Large intestine (tissue), 3 donors: ENCODE measurements at regions not wholly inside any gene's neighbourhood (a gene's known extent, or its start where the extent isn't known, plus 50 kb on each side); places are given as distances from the start of the nearest gene placed in this dataset.

Experiments used
- DNase-seq, 2 donors: peaks; one replicate each; pipeline versions ENCODE4 v3.0.0 to v3.0.0-alpha.2; 2013
- H3K27ac ChIP-seq: one replicate; pipeline ENCODE4 v1.5.1; 2013; ENCODE audit warnings: low read length
- H3K27me3 ChIP-seq: 2 replicates; pipeline ENCODE4 v1.6.1; 2013; ENCODE audit warnings: low read length; ENCODE audit not compliant: control insufficient read depth, insufficient read depth
- H3K36me3 ChIP-seq: 2 replicates; pipeline ENCODE4 v1.6.1; 2013; ENCODE audit warnings: low read length; ENCODE audit not compliant: control insufficient read depth, insufficient read depth
- H3K4me1 ChIP-seq: one replicate; pipeline ENCODE4 v1.6.1; 2013; ENCODE audit warnings: low read length; ENCODE audit not compliant: control insufficient read depth, insufficient read depth
- H3K4me3 ChIP-seq: one replicate; pipeline ENCODE4 v1.5.1; 2013; ENCODE audit warnings: low read length
- H3K9me3 ChIP-seq: one replicate; pipeline ENCODE4 v1.6.1; 2013; ENCODE audit warnings: mild to moderate bottlenecking, low read depth, low read length, moderate library complexity; ENCODE audit not compliant: control insufficient read depth
- WGBS: methylation state at CpG from one replicate; pipeline ENCODE4 v1.1.5; 2013; ENCODE audit warnings: low lambda C conversion rate; ENCODE audit not compliant: insufficient coverage; 5-methylcytosine and 5-hydroxymethylcytosine counted together

- H3K27me3 ChIP-seq, result peaks cover 15% of the 10 kb centered on the region
- no peak overlapping the region for H3K27ac ChIP-seq
- WGBS, result no CpG with 5 or more reads among the region's 15 CpGs
- no peaks in the 10 kb centered on the region for H3K9me3 ChIP-seq
- no peaks in the 10 kb centered on the region for H3K36me3 ChIP-seq
- DNase-seq, result no peak
- H3K4me1 ChIP-seq, result no peaks in the 10 kb centered on the region
- H3K4me3 ChIP-seq, result no peak overlapping the region
Observed at GRCh38 chr1:36572142-36572715, 89.5 kb upstream of the CSF3R start.

DNA sequence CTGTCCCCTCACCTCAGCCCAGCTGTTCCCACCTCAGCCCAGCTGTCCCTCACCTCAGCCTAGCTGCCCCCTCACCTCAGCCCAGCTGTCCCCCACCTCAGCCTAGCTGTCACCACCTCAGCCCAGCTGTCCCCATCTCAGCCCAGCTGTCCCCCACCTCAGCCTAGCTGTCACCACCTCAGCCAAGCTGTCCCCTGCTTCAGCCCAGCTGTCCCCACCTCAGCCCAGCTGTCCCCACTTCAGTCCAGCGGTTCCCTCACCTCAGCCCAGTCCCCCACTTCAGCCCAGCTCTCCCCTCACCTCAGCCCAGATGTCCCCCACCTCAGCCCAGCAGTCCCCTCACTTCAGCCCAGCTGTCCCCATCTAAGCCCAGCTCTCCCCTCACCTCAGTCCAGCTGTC lies 88.4 kb upstream of the CSF3R start:
- H3K27me3 ChIP-seq, result peaks cover 15% of the 10 kb centered on the region
- H3K36me3 ChIP-seq, result no peaks in the 10 kb centered on the region
- no peaks in the 10 kb centered on the region for H3K9me3 ChIP-seq
- no peak for DNase-seq
- no CpG with 5 or more reads among the region's 1 CpG for WGBS
- no peak overlapping the region for H3K27ac ChIP-seq
- no peak overlapping the region for H3K4me3 ChIP-seq
- H3K4me1 ChIP-seq, result no peaks in the 10 kb centered on the region

DNA sequence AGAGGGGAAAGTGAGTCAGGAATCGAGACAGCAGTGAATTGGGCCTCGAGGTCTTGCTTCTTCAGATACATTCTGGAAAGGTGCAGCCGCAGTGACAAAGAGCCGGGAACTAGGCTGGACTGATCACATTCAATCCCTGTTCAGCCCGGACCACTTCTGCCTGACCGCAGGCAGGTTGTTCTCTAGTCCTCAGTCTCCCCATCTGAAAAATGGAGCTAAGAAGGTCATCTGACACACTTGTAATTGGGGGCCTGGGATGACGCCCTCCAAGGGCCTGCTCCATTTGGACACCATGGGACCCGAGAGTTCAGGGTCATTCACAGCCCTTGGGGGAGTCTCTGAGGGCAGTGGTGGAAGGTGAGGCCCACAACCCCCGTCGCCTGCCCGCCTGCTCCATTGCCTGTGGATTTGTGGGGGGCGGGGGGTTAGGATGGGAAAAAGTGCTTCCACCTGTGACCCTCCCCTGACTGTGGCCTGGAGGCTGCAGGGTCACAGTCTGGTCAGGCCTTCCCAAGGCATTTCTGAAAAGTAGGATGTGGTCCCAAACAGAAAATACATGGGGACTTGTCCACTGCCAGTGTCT lies 87.9 kb upstream of the CSF3R start:
- no peak for DNase-seq
- no peak overlapping the region for H3K4me3 ChIP-seq
- no peak overlapping the region for H3K27ac ChIP-seq
- H3K4me1 ChIP-seq, result no peaks in the 10 kb centered on the region
- peaks cover 14% of the 10 kb centered on the region for H3K27me3 ChIP-seq
- H3K36me3 ChIP-seq, result no peaks in the 10 kb centered on the region
- no CpG with 5 or more reads among the region's 12 CpGs for WGBS
- no peaks in the 10 kb centered on the region for H3K9me3 ChIP-seq

DNA sequence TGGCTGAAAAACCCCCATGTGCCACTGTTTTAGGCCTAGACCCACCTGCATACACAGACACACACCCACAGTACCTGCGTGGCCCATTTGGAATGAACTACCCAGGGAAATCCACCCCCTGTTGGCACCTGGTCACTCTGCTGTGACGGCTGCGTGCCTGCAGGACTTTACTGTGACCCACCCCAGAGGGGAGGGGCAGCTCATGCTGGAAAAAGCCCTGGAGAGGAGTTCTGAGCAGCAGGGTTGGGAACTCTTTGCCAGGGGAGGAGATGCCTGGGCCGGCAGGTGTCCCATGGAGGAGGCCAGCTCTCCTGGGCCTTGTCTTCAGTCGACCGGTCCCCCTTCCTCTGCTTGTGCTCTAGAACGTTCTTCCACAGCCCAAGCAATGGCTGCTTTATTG lies 87.3 kb upstream of the CSF3R start:
- no CpG with 5 or more reads among the region's 7 CpGs for WGBS
- Histone ChIP-seq H3K9me3 (no peaks in the 10 kb centered on the region), H3K27ac (no peak overlapping the region), H3K27me3 (peaks cover 14% of the 10 kb centered on the region), H3K4me3 (no peak overlapping the region), H3K36me3 (no peaks in the 10 kb centered on the region), H3K4me1 (no peaks in the 10 kb centered on the region)
- DNase-seq, result no peak

GRCh38 chr1:36567601-36568341 lies 85.1 kb upstream of the CSF3R start:
- Histone ChIP-seq H3K27me3 (peaks cover 6% of the 10 kb centered on the region), H3K9me3 (no peaks in the 10 kb centered on the region), H3K4me1 (no peaks in the 10 kb centered on the region), H3K4me3 (no peak overlapping the region), H3K36me3 (no peaks in the 10 kb centered on the region), H3K27ac (no peak overlapping the region)
- no CpG with 5 or more reads among the region's 11 CpGs for WGBS
- DNase-seq, result no peak

DNA sequence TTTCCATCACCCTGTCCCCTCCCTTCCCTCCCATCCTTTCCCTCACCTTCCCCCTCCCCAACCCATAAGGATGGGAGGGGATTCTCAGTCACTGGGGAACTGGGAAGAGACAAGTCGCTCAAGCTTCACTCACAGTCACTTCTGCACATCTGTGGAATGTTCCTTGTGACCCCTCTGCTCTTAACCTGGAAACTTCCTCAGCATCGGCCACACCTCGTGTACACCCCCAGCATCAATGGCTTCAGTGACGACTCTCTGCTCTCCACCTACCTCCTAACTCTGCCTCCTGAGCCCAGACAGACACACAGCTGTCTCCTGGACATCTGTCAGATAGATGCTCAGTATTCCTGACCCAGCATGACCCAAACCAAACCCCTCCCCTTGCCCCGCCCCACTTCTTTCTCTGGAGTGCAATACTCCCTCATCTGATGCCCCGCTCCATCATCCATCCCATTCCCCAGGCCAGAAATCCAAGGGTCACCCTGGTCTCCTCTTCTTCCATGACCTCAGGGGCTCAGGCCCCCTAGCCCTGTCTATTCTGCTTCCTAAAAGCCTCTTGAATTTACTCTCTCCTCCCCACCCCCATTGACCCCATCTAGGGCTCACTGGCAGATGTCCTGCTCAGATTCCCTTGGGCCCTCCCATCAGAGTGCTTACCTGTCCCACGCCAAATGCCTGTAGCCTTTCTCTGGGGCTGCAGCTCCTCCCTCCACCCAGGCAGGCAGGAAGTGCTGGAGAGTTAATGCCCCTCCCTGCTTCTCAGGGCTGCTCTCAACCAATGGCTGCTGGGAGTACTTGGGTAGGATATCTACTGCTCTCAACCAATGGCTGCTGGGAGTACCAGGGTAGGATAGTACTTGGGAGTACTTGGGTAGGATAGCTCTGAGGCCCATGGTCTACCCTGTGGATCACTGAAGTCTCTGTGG lies 83.1 kb upstream of the CSF3R start:
- no peak overlapping the region for H3K27ac ChIP-seq
- no peaks in the 10 kb centered on the region for H3K27me3 ChIP-seq
- DNase-seq, result no peak
- H3K4me1 ChIP-seq, result no peaks in the 10 kb centered on the region
- no peaks in the 10 kb centered on the region for H3K9me3 ChIP-seq
- H3K4me3 ChIP-seq, result no peak overlapping the region
- no CpG with 5 or more reads among the region's 7 CpGs for WGBS
- no peaks in the 10 kb centered on the region for H3K36me3 ChIP-seq

GRCh38 chr1:36562181-36562685 lies 79.5 kb upstream of the CSF3R start:
- Histone ChIP-seq H3K4me1 (no peaks in the 10 kb centered on the region), H3K36me3 (no peaks in the 10 kb centered on the region), H3K4me3 (no peak overlapping the region), H3K27ac (no peak overlapping the region), H3K27me3 (no peaks in the 10 kb centered on the region), H3K9me3 (no peaks in the 10 kb centered on the region)
- DNase-seq, result no peak
- WGBS, result no CpG with 5 or more reads among the region's 3 CpGs

DNA sequence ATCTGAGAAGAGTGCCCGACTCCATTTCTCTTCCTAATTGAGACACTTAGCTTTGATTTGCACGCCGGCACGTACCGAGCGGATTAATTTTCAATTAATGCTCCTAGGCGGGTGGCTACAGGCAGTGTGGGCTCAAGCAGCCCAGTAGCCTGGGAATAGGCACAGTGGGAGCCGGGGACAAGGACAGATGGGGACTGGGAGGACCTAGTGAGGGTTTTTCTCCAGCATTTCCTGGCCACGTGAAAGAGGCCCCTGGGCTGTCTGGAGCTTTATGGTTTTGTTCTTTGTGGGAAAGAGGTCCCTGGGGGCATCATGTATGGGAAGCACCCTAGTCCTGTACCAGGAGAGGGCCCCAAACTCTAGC lies 78.6 kb upstream of the CSF3R start:
- Histone ChIP-seq H3K9me3 (no peaks in the 10 kb centered on the region), H3K27ac (no peak overlapping the region), H3K27me3 (no peaks in the 10 kb centered on the region), H3K4me1 (no peaks in the 10 kb centered on the region), H3K36me3 (no peaks in the 10 kb centered on the region), H3K4me3 (no peak overlapping the region)
- no peak for DNase-seq
- WGBS, result 100% methylated on average over 1 of the region's 9 CpGs

- Histone ChIP-seq H3K4me3 (no peak overlapping the region), H3K27ac (no peak overlapping the region), H3K27me3 (no peaks in the 10 kb centered on the region), H3K36me3 (no peaks in the 10 kb centered on the region), H3K9me3 (no peaks in the 10 kb centered on the region), H3K4me1 (no peaks in the 10 kb centered on the region)
- DNase-seq, result no peak
- WGBS, result no CpG with 5 or more reads among the region's 12 CpGs
Observed at GRCh38 chr1:36560621-36561360, 78.1 kb upstream of the CSF3R start.

DNA sequence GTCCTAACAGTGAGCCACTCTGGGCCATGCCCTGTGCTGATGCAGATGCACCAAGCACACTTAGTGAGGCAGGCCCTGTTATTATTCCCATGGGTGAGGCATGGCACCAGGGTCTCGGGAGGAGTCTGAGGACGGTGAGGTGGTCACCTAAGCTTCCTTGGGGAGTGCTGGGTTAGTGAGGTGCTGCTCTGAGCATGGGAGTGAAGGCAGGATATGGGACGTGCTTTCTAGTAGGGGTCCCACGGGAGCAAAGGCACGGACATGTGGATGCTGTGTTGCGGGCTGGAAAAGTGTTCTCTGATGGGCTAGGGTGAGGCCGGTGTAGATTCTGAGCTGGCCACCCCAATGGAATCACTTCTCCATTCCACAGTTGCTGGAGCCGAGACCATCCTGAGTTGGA lies 77.5 kb upstream of the CSF3R start:
- WGBS, result no CpG with 5 or more reads among the region's 8 CpGs
- no peak for DNase-seq

More for the DNA sequence above, 77.5 kb upstream of the CSF3R start:
- peaks cover 2% of the 10 kb centered on the region for H3K27me3 ChIP-seq
- no peaks in the 10 kb centered on the region for H3K4me1 ChIP-seq
- no peaks in the 10 kb centered on the region for H3K36me3 ChIP-seq
- H3K9me3 ChIP-seq, result no peaks in the 10 kb centered on the region
- H3K27ac ChIP-seq, result no peak overlapping the region
- no peak overlapping the region for H3K4me3 ChIP-seq
